Erythroblast (primary cell): ENCODE measurements at regions not wholly inside any gene's neighbourhood (a gene's known extent, or its start where the extent isn't known, plus 50 kb on each side); places are given as distances from the start of the nearest gene placed in this dataset.

Source experiments
- DNase-seq, 2 experiments: peaks; one replicate each; lab custom pipeline; 2025; lab: John Stamatoyannopoulos, UW
- GATA1 ChIP-seq: IDR thresholded peaks from 2 replicates; pipeline ENCODE4 v1.6.1; 2011; ENCODE audit warnings: low read depth, mild to moderate bottlenecking, control low read depth, low read length, moderate library complexity
- POLR2A ChIP-seq: IDR thresholded peaks from 2 replicates; pipeline ENCODE4 v1.6.1; 2011; ENCODE audit warnings: mild to moderate bottlenecking, low read length

- DNase-seq, result no peak
- TF ChIP-seq GATA1 (no peak), POLR2A (no peak)
Observed at GRCh38 chr2:167381349-167381748, 493.1 kb downstream of the XIRP2 start.

GRCh38 chr2:167380555-167380954, 492.3 kb downstream of the XIRP2 start:
- no peak for DNase-seq
- no peak for TF ChIP-seq POLR2A
- no peak for TF ChIP-seq GATA1

- no peak for TF ChIP-seq POLR2A
- no peak for TF ChIP-seq GATA1
- DNase-seq, result no peak
Observed at GRCh38 chr2:167380094-167380493, 491.8 kb downstream of the XIRP2 start.

GRCh38 chr2:167369083-167369482, 480.8 kb downstream of the XIRP2 start:
- DNase-seq, result no peak
- no peak for TF ChIP-seq POLR2A
- TF ChIP-seq GATA1, result no peak

- DNase-seq, result no peak
- TF ChIP-seq GATA1 (no peak), POLR2A (no peak)
Observed at GRCh38 chr2:167368371-167368770, 480.1 kb downstream of the XIRP2 start.

GRCh38 chr2:167365216-167365615, 476.9 kb downstream of the XIRP2 start:
- no peak for TF ChIP-seq POLR2A
- no peak for TF ChIP-seq GATA1
- no peak for DNase-seq

- no peak for DNase-seq
- no peak for TF ChIP-seq GATA1
- no peak for TF ChIP-seq POLR2A
Observed at GRCh38 chr2:167361426-167361825, 473.1 kb downstream of the XIRP2 start.

GRCh38 chr2:167355821-167356220, 467.5 kb downstream of the XIRP2 start:
- TF ChIP-seq POLR2A (no peak), GATA1 (no peak)
- no peak for DNase-seq

- no peak for TF ChIP-seq POLR2A
- TF ChIP-seq GATA1, result no peak
- no peak for DNase-seq
Observed at GRCh38 chr2:167353605-167354280, 465.5 kb downstream of the XIRP2 start.

GRCh38 chr2:167345559-167345958, 457.3 kb downstream of the XIRP2 start:
- no peak for TF ChIP-seq POLR2A
- TF ChIP-seq GATA1, result no peak
- DNase-seq, result no peak

GRCh38 chr2:167342769-167343168, 454.5 kb downstream of the XIRP2 start:
- TF ChIP-seq GATA1 (no peak), POLR2A (no peak)
- no peak for DNase-seq

- TF ChIP-seq POLR2A (no peak), GATA1 (no peak)
Observed at GRCh38 chr2:167340322-167340721, 452.0 kb downstream of the XIRP2 start.

GRCh38 chr2:167336213-167336612, 447.9 kb downstream of the XIRP2 start:
- TF ChIP-seq POLR2A (no peak), GATA1 (no peak)
- no peak for DNase-seq

More at GRCh38 chr2:167340322-167340721, 452.0 kb downstream of the XIRP2 start:
- no peak for DNase-seq

GRCh38 chr2:167335541-167335992, 447.3 kb downstream of the XIRP2 start:
- no peak for TF ChIP-seq POLR2A
- no peak for TF ChIP-seq GATA1
- DNase-seq, result no peak

- TF ChIP-seq POLR2A (no peak), GATA1 (no peak)
- no peak for DNase-seq
Observed at GRCh38 chr2:167334146-167334742, 446.0 kb downstream of the XIRP2 start.
